ENCODE measurements at regions not wholly inside any gene's neighbourhood (a gene's known extent, or its start where the extent isn't known, plus 50 kb on each side); places are given as distances from the start of the nearest gene placed in this dataset.
"Not testable (repeated sequence)": the region's sequence is repeated elsewhere in the genome, so short reads cannot be mapped to it uniquely, and the experiment has no call there.

DNA sequence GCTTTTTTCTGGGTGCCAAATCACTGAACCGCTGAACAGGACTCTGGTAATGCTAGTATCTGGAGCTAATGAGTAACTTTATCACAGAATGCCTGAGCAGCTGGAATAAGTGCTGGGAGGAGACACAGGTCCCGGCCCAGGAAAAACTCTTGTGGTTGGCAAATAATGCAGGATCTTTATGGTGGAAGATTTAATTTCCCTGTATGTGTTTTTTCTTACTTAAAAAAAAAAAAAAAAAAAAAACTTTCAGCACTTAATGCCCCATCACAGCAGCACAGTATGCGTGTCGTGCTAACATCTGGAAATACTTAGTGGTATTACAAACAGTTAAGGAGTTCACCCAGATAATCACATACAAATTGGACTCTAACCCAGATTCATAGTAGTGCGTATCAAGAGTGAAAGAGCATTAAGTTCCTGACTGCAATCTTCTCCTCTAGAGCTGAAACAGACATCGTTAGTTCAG lies 220.7 kb downstream of the TOMM20 start:
- DNase-seq, result no peak

DNA sequence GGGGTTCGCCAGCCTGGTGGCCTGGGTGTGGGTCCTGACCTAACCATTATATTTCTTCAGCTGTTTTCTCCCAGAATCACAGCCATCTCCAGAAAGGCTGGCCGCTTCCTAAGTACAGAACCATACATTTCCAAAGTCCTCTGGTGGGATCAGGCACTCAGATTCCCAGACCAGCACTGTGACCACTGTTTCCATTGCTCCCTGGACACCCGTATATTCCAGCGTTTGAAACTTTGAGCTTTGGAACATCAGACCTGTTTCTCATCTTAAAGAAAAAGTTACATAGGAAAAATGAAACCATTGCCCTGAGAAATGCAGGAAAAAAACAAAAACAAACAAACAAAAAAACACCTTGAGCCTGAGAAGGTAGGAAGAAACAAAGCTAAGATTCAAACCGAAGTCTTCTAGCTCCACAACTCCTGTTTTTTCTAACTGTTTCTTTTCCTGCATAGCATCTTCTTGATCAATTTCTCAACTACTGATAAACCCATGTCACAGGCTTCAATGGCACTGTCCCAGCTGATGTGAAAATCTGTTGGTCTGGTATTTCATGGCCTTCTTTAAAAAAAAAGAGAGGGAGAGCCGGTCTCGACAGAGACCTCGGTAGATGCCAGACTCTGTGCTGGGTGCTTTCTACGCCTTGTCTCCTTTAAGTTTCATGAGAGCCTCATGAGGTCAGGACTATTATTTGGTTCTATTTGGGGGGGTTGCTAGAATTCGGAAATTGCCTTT lies 221.3 kb downstream of the TOMM20 start:
- no peak for DNase-seq

DNA sequence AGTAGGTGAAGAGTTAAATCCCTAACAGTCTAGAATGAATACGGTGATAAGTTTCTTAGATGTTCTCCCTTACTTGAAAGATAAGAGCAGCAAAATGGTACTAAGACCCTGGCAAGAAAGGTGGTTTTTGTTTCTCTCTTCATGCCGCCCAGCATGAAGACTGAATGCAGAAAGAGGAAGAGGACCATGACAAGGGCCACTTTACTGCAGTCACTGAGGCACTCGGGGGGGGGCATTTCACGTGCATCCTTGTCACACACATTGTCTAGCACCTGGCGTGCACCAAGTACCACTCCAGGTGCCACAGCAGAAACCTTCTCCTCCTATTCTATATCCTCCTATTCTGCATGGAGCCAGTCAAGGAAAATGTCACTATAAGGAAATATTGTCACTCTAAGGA lies 222.0 kb downstream of the TOMM20 start:
- DNase-seq, result no peak

DNA sequence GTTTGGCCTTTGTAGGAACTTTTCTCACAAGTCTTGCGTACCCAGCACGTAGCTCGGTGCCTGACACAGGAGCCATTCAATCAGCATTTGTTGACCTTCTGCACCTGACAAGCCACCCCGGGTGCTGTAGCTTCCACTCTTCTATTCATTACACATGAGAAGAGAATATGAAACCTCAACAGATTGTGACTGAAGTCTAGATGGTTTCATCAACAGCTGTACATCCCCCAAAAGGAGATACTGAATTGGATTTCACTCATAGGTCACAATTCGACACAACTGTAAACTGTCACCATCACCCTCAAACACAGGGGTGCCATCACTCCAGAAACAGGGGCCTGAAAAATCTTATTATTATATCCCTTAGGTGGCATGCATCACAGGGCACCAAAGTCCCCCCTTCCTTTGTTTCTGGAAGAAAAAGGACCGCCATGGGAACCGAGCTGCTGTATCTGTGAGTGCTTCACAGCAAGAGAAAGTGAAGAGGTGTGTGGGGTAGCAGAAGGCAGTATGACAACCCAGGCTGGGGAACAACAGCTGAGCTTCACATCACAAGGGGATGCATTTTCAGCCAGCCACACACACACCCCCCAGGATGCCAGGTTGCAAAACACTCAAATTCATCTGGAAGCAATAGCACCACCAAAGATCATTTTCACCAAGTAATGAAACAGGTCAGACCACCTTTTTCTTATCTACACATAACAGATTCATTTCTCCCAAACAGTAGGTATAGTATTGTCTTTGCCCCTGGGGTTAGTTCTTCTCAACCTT lies 225.7 kb downstream of the TOMM20 start:
- no peak for DNase-seq

DNA sequence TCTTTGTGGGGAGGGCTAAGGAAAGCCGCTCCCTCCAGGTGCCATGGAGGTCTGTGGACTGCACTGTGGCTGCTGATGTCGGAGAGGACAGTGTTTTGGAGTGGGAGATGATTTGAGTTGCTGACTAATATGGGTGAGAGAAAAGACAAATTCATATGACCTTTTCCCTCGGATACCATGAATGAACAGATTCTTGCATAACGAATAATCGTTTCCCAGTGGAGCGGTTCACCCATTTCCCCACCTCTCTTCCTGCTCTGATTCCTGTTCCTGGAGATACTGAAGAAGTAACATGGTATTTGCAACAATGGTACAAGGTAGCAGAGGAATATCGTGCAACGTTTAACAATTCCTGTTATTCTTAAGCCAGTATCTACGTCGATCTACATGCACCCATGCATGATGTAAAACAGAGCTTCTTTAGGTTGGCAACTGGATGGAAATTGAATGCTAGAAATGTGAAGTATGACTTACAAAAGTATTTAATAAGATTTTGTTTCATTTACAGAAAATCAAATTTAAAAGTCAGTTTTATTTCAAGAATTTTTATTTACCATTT lies 227.1 kb downstream of the TOMM20 start:
- DNase-seq, result no peak

DNA sequence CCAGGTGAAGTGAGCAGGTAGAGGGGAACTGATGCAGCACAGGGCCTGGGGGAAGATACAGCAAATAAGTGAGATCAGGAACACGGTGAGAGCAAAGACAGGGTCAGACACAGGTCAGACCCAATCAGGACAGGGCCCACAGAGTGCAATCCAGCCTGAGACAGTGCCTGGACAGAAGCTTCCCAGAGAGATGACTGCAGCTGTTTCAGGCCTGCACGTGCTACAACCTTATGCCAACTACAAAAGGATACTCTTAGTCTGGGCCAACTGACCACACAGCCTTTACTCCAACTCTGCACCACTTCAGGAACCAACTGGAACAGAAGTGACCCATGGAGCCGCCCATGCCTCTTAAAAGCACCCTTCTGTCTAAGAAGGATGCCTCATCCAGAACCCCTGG lies 228.0 kb downstream of the TOMM20 start:
- no peak for DNase-seq

DNA sequence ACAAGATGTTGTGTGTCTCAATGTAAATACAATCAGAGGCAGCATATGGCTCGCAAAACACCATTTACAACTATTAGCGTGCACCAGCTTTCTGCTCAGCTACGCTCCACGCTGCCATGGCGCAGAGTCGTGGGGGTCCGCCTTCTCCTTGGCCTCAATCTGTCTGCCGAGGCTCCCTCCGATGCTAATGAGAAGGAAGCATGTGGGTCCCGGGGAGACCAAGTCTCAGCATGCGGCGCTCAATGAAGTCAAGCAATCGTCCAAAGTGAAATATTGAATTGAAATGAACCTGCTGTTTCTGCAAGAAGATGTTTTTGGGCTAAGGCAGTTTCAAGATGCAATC lies 228.9 kb downstream of the TOMM20 start:
- no peak for DNase-seq

DNA sequence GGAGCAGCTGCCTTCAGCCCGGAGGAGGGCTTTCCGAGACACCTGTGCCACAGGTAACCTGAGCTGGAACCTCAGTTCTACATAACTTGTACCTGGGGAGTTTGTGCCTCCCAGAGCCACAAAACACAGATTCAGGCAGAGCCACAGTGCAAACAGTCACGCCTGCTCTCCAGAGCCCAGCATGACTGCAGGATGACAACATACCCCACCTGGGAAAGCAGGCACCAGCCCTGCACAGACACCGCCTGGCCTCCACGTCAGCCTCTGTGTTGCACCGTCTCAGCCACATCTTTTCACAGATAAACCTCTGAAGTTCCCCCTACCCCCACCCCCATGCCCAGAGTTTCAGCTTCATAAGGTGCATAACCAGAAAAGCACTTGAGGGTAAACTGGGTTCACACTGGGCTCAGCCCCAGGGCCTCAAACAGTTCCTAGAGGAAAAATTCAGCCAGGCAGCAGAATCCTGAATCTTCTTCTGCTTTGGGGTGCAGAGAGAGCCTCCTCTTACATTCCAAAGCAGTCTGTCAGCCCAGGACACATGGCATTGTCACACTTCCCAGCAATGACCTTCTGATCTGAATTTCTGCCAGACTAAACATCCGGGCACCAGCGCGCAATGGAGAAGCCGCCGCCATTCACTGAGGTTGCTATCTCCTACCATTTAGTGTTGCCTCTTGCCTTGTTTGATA lies 229.5 kb downstream of the TOMM20 start:
- DNase-seq, result no peak

DNA sequence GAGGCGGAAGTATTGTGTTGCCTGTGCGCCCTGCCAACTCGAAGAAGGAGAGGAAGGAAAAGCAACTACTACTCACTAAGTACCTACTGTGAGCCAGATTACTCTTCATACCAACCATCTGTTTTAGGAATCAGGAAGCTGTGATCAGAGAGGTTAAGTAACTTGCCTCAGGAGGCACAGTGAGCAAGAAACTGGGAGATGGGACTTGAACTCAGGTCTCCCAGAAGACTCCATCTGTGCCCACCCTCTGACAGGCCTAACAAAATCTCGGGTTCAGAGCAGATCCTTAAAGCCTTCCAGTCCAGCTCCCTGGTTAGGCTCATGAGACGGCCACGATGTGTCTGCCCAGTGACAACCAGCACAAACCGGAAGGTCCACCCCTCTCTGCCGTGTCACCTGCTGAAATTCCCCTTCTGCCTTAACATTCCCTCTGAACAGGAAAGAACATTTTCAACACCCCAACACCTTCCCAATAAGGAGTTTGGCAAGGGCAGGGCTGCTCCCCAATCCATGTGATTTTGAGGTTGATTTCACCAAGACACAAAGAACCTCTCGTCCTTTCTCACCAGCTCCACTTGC lies 230.1 kb downstream of the TOMM20 start:
- no peak for DNase-seq

DNA sequence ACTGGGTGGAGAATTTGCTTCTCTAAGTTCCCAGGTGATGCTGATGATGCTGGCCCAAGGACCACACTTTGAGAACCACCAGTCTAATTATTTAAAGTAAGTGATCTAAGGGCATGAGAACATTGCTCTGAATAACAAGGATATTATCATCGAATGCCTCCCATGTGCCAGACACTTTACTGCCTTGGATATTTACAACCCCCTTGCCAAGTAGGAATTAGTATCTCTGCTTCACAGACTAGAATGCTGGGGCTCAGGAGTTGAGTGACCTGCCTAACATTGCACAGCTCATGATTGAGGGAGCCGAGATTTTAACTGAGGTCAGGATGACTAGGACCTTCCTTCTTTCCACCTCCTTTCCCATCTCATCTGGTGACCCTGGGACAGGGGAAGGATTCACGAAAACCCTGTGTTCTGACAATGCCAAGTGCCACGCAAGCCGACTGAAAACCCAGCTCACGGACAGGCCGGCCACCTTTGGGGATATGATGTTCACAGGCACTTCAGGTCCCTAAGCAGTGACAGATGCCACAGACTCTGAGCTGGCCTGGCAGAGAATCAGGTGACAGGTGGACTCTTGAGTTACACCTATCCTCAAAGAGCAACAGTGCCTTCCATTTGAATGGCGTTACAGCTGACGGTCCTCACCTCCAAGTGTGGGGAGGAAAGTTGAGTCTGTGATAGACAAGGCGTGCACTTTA lies 230.7 kb downstream of the TOMM20 start:
- DNase-seq, result no peak

DNA sequence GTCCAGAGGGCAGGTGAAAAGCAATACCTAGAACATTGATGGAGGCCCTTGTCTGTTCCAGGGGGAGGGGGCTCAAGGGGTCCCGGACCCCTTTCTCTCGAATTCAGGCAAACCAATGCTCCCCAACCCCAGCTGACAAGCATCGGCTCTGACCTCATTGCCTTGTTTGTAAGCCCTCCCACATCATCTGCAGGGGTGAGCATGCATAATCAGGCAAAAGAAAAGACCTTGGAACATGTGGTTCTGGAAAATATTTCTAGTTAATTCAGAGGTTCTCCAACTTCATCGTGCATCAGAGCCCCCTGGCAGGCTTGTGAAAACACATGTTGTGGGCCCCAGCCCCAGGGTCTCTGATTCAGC lies 231.3 kb downstream of the TOMM20 start:
- DNase-seq, result no peak

DNA sequence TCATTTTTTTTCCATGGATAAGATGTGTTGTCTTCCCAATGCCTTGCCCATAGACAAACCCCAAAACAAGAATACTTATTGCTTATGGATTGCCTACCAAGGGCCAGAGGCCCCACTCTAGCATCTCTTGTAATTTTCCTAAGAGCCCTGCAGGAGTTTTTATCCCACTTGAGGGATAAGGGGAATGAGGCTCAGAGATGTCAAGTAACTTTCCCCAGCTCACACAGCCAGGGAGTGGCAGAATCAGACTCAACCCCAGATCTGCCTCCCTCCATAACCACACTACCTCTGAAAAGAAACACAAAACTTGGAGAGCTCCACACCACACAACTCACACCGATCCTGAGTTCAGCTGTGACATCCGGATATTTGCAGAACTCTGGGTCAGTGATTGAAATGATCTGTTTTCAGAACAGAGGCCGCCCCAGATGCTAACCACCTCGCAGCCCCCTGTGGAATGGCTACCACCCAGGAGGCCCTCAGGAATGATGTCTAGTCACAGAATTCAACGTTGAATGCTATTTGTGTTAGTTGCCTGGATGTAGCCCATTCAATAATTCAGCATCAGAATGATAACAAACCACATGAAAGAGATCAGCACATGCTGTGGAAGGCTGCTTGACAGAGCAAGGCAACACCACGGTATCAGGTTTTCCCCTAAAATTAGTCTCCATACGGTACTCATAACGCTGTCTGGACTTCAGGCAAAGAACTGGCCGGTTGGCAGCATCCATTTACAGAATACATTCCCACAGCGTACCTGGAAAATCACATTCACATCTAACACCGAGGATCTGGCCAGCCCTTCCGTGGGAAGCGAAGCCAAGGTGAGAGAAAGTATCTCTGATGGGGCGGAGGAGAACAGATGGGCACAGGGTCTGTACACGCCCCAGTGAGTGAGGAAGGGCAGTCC lies 231.9 kb downstream of the TOMM20 start:
- DNase-seq, result no peak

DNA sequence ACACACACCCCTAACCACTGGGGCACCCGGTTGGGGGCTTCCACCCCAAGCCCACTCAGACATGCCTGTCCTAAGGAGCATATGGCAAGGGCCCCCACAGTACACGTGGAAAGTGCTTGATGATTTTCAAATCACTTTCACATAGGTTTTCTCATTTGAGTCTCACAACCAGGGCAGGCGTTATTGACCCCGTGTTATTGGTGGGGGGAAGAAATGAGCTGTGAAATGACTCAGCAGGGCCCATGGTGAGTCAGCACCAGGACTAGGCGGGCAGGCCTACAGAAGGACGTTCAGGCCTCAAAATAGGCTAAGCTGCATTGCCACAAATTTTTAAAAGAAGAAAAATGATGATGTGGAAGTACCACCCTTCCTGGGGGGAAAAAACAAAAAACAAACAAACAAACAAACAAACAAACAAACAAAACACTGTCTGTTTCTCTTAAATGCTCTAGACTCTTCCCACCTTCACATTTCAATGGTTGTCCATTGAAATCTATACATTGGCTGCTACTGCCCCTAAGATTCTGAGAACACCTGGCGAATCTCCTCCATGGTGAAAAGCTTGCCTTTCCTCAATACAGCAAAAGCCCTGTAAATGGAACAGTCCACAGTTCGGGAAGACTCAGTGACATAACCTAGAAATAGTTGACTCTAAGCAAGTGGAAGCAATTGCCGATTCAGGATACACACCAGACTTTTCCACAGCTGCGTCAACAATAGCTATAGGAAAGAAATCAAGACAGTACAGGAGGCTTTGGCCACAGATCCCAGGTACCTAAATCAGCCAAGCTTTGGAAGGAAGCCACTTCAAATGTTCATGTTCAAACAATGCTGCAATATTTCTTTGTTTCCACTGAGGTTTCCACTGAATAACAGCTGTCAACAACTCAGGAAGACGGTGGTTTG lies 234.7 kb downstream of the TOMM20 start:
- no peak for DNase-seq

DNA sequence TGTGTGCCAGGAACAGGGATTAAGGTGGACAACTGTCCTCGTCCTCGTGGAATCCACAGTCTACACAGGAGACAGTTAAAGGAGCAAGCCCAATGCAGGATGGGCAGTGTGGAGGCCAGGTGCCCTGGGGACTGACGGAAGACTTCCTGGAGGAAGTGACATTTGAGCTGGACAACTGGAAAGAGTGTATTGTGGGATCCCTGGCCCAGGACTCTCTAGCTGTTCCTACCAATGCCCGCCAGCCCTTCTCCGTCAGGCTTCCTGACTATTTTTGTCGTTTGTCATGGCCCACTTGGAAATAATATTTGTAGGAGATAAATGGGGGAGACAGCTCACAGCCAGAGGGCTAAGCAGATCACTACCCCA lies 235.3 kb downstream of the TOMM20 start:
- DNase-seq, result no peak

DNA sequence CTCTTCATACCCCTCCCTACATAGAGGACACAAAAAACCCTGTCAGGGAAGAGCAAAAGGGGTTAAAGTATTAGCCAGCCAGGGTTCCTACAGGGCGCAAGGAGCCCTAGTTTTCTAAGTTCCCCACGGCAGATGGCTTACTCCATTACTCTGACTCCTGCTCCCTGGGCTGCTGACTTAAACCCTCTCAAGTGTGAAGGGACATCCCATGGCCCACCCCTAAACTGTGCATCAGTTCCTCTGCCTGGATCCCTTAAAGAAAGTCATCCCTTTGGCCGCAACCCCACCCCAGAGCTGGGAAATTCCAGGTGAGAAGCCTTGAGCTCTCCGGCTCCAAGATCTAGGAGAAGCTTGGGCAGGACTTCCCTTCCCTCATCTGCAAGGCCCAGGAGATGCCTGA lies 236.0 kb downstream of the TOMM20 start:
- no peak for DNase-seq

DNA sequence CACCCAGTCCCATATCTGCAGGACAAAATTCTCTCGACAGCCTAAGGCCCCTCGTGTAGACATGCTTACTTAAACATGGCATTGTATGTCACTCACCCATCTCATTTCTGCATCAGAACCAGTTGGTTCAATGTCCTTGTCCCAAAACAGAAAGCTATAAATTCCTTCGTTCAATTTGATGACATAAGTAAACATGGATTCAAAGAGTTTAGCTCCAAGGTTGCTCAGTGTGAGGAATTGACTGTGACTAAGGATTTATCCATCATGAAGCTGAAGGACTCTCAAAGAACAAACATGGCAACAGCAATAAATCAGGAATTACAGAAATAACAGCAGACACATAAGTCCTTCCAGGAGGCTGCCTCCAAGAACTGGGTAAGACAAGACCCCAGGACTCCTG lies 237.2 kb downstream of the TOMM20 start:
- DNase-seq, result no peak

DNA sequence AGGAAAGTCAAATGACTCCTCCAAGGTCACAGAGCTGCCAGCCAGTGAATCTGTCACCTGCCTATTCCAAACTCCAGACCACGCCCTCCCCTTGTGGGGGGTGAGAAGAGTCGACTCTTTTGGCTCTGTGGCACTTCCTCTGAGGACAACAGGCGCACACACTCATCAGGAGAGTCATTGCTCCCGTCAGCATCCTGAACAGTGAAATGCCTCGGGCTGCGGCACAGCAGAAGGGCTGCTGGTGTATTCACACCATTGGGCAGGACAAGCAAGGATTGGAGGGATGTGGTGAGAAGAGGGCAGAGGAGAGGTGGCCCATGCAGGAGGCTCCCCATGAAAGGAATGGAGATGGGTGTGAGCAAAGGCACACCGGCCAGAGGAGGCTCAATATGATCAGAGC lies 239.0 kb downstream of the TOMM20 start:
- no peak for DNase-seq

DNA sequence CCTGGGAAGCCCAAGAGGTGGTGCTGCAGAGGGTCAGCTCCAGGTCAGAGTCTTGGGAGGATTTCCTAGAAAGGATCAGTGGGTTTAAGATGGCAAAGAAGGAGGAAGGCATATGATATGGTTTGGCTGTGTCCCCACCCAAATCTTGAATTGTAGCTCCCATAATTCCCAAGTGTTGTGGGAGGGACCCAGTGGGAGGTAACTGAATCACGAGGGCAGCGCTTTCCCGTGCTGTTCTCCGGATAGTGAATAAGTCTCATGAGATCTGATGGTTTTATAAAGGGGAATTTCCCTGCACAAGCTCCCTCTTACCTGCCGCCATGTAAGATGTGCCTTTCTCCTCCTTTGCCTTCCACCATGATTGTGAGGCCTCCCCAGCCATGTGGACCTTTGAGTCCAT lies 240.4 kb downstream of the TOMM20 start:
- DNase-seq, result not testable (repeated sequence)

Data from nucleus accumbens (tissue), 56 donors.